H9 (cell line): ENCODE measurements at regions not wholly inside any gene's neighbourhood (a gene's known extent, or its start where the extent isn't known, plus 50 kb on each side); places are given as distances from the start of the nearest gene placed in this dataset.

Experiments used
- DNase-seq: peaks from one replicate; pipeline ENCODE4 v3.0.0-alpha.2; 2017
- H2AFZ ChIP-seq: one replicate; pipeline ENCODE4 v1.6.1; 2013; ENCODE audit warnings: mild to moderate bottlenecking, low read length, control low read depth, moderate library complexity
- H2AK5ac ChIP-seq: 2 replicates; pipeline ENCODE4 v1.6.1; 2013; ENCODE audit warnings: low read length, control low read depth, mixed read lengths; ENCODE audit not compliant: insufficient read length
- H2BK120ac ChIP-seq: one replicate; pipeline ENCODE4 v1.6.1; 2013; ENCODE audit warnings: low read depth, mild to moderate bottlenecking, low read length, control low read depth, inconsistent platforms; ENCODE audit not compliant: poor library complexity, severe bottlenecking
- H2BK12ac ChIP-seq: 2 replicates; pipeline ENCODE4 v1.6.1; 2013; ENCODE audit warnings: low read length, control low read depth, mixed read lengths, low read depth; ENCODE audit not compliant: insufficient read length
- H2BK15ac ChIP-seq: 2 replicates; pipeline ENCODE4 v1.6.1; 2013; ENCODE audit warnings: low read depth, low read length, control low read depth
- H2BK20ac ChIP-seq: one replicate; pipeline ENCODE4 v1.6.1; 2013; ENCODE audit warnings: low read depth, mild to moderate bottlenecking, low read length, control low read depth, inconsistent platforms; ENCODE audit not compliant: poor library complexity, severe bottlenecking
- H2BK5ac ChIP-seq: 2 replicates; pipeline ENCODE4 v1.6.1; 2013; ENCODE audit warnings: low read length, control low read depth, mixed read lengths; ENCODE audit not compliant: insufficient read length
- H3K14ac ChIP-seq: 2 replicates; pipeline ENCODE4 v1.6.1; 2013; ENCODE audit warnings: low read length, control low read depth; ENCODE audit not compliant: insufficient read depth
- H3K18ac ChIP-seq: 2 replicates; pipeline ENCODE4 v1.6.1; 2013; ENCODE audit warnings: low read depth, mild to moderate bottlenecking, mixed read lengths, low read length, control low read depth; ENCODE audit not compliant: insufficient read length
- H3K23ac ChIP-seq: 2 replicates; pipeline ENCODE4 v1.6.1; 2013; ENCODE audit warnings: low read length, control low read depth, mixed read lengths, low read depth; ENCODE audit not compliant: insufficient read length
- H3K23me2 ChIP-seq: 2 replicates; pipeline ENCODE4 v1.6.1; 2013; ENCODE audit warnings: low read depth, mild to moderate bottlenecking, mixed read lengths, low read length, control low read depth; ENCODE audit not compliant: insufficient read length, poor library complexity, severe bottlenecking
- H3K27ac ChIP-seq: 2 replicates; pipeline ENCODE4 v1.5.1; 2013; ENCODE audit warnings: low read length, control low read depth, mixed read lengths, low read depth; ENCODE audit not compliant: insufficient read length
- H3K27me3 ChIP-seq: 2 replicates; pipeline ENCODE4 v1.6.1; 2013; ENCODE audit warnings: low read length, control low read depth, inconsistent platforms; ENCODE audit not compliant: insufficient read depth
- H3K4ac ChIP-seq: 2 replicates; pipeline ENCODE4 v1.6.1; 2013; ENCODE audit warnings: low read depth, mild to moderate bottlenecking, control low read depth, inconsistent platforms, low read length, moderate library complexity
- H3K4me1 ChIP-seq: 2 replicates; pipeline ENCODE4 v1.6.1; 2013; ENCODE audit warnings: low read length, control low read depth, inconsistent platforms; ENCODE audit not compliant: insufficient read depth
- H3K4me2 ChIP-seq: 2 replicates; pipeline ENCODE4 v1.6.1; 2013; ENCODE audit warnings: low read length, control low read depth, mixed read lengths; ENCODE audit not compliant: insufficient read length, insufficient read depth
- H3K56ac ChIP-seq: 2 replicates; pipeline ENCODE4 v1.6.1; 2013; ENCODE audit warnings: low read depth, mild to moderate bottlenecking, mixed read lengths, low read length, control low read depth; ENCODE audit not compliant: insufficient read length
- H3K79me1 ChIP-seq: 2 replicates; pipeline ENCODE4 v1.6.1; 2013; ENCODE audit warnings: low read depth, mild to moderate bottlenecking, moderate library complexity, low read length, control low read depth, inconsistent platforms; ENCODE audit not compliant: insufficient read depth, poor library complexity, severe bottlenecking
- H3K79me2 ChIP-seq: 2 replicates; pipeline ENCODE4 v1.6.1; 2013; ENCODE audit warnings: low read length, control low read depth, inconsistent platforms; ENCODE audit not compliant: insufficient read depth
- H3K9ac ChIP-seq: 2 replicates; pipeline ENCODE4 v1.6.1; 2013; ENCODE audit warnings: low read length, control low read depth, mixed read lengths; ENCODE audit not compliant: insufficient read length; ENCODE audit errors: extremely low read depth
- H3K9me3 ChIP-seq: one replicate; pipeline ENCODE4 v1.6.1; 2013; ENCODE audit warnings: low read depth, low read length, inconsistent platforms; ENCODE audit not compliant: control insufficient read depth
- H3T11ph ChIP-seq: one replicate; pipeline ENCODE4 v1.6.1; 2013; ENCODE audit warnings: mild to moderate bottlenecking, low read length, control low read depth, inconsistent platforms
- H4K20me1 ChIP-seq: one replicate; pipeline ENCODE4 v1.6.1; 2013; ENCODE audit not compliant: control insufficient read depth, insufficient read length, insufficient read depth
- H4K5ac ChIP-seq: 2 replicates; pipeline ENCODE4 v1.6.1; 2013; ENCODE audit warnings: low read depth, mild to moderate bottlenecking, mixed read lengths, low read length, control low read depth; ENCODE audit not compliant: insufficient read length
- H4K8ac ChIP-seq: replicated peaks from 2 replicates; pipeline ENCODE4 v1.6.1; 2013; ENCODE audit warnings: low read length, control low read depth, mixed read lengths, low read depth; ENCODE audit not compliant: insufficient read length
- H4K91ac ChIP-seq: 2 replicates; pipeline ENCODE4 v1.6.1; 2013; ENCODE audit warnings: low read depth, mild to moderate bottlenecking, moderate library complexity, mixed read lengths, low read length, control low read depth; ENCODE audit not compliant: insufficient read length
- H3K27ac Mint-ChIP-seq, 3 experiments: 2 replicates in 2 of 3; 3 replicates in 1 of 3; pipeline ENCODE4 v1.8.0; 2020 to 2021; ENCODE audit warnings: mixed read lengths in 3 of 3, mild to moderate bottlenecking in 1 of 3, moderate library complexity in 1 of 3
- H3K27me3 Mint-ChIP-seq: 2 replicates; pipeline ENCODE4 v1.8.0; 2021; ENCODE audit warnings: low read depth, mild to moderate bottlenecking, moderate library complexity, mixed read lengths
- H3K36me3 Mint-ChIP-seq, 3 experiments: 2 replicates in 2 of 3; 3 replicates in 1 of 3; pipeline ENCODE4 v1.8.0; 2020 to 2021; ENCODE audit warnings: low read depth in 3 of 3, mixed read lengths in 3 of 3; ENCODE audit not compliant: insufficient read depth in 1 of 3
- H3K4me1 Mint-ChIP-seq, 2 experiments: 2 replicates each; pipeline ENCODE4 v1.8.0; 2020; ENCODE audit warnings: mixed read lengths in 2 of 2
- H3K4me3 Mint-ChIP-seq, 2 experiments: 2 replicates in 1 of 2; 3 replicates in 1 of 2; pipeline ENCODE4 v1.8.0; 2020 to 2021; ENCODE audit warnings: mild to moderate bottlenecking in 2 of 2, mixed read lengths in 2 of 2, moderate library complexity in 1 of 2
- H3K9me3 Mint-ChIP-seq, 2 experiments: 2 replicates in 1 of 2; 3 replicates in 1 of 2; pipeline ENCODE4 v1.8.0; 2020; ENCODE audit warnings: mild to moderate bottlenecking in 2 of 2, mixed read lengths in 2 of 2, moderate library complexity in 1 of 2
- CTCF ChIP-seq: fragments of 200-600 bp; sonication (generic); conservative IDR thresholded peaks from 3 replicates; pipeline ENCODE4 v1.8.0; 2021; ENCODE audit warnings: antibody characterized with exemption, mild to moderate bottlenecking
- WGBS: extraction: QIAGEN DNeasy Blood & Tissue Kit; methylation state at CpG from one replicate; pipeline ENCODE4 v1.1.7; 2013; ENCODE audit warnings: missing lambda C conversion rate, low lambda C conversion rate, mixed read lengths; ENCODE audit not compliant: insufficient read length; ENCODE audit errors: extremely low coverage; 5-methylcytosine and 5-hydroxymethylcytosine counted together

GRCh38 chr5:54870271-54870670 lies 115.1 kb downstream of the ESM1 start:
- H3K36me3 Mint-ChIP-seq, result no peaks in the 10 kb centered on the region
- Histone ChIP-seq H3K23me2 (no peaks in the 10 kb centered on the region), H4K91ac (no peak overlapping the region), H3T11ph (no peak overlapping the region), H2AFZ (no peak overlapping the region), H2BK20ac (no peak overlapping the region), H2BK5ac (no peak overlapping the region), H4K20me1 (no peaks in the 10 kb centered on the region), H3K23ac (no peak overlapping the region), H3K18ac (no peak overlapping the region), H3K27me3 (no peaks in the 10 kb centered on the region), H3K4me1 (peaks cover 3% of the 10 kb centered on the region; the same call in 1 of the 2 replicates), H2BK120ac (no peak overlapping the region), H4K8ac (no peak overlapping the region), H3K79me2 (no peaks in the 10 kb centered on the region), H3K14ac (no peak overlapping the region), H3K9ac (no peak overlapping the region), H3K4ac (no peak overlapping the region), H3K79me1 (no peaks in the 10 kb centered on the region), H3K4me2 (no peak overlapping the region), H2AK5ac (no peak overlapping the region), H3K9me3 (no peaks in the 10 kb centered on the region), H3K27ac (no peak overlapping the region), H2BK15ac (no peak overlapping the region), H4K5ac (no peak overlapping the region), H2BK12ac (no peak overlapping the region), H3K56ac (no peak overlapping the region)
- no CpG with 5 or more reads among the region's 3 CpGs for WGBS
- no peak for DNase-seq
- TF ChIP-seq CTCF, result no peak
- H3K4me1 Mint-ChIP-seq, result peaks cover 15 to 18% of the 10 kb centered on the region in 2 experiments
- H3K27ac Mint-ChIP-seq, result no peak overlapping the region
- peaks cover 4% of the 10 kb centered on the region; the same call in 1 of the 2 replicates for H3K27me3 Mint-ChIP-seq
- H3K4me3 Mint-ChIP-seq, result no peak overlapping the region
- no peaks in the 10 kb centered on the region for H3K9me3 Mint-ChIP-seq
